Smooth muscle cell (in vitro differentiated cells): ENCODE measurements at regions not wholly inside any gene's neighbourhood (a gene's known extent, or its start where the extent isn't known, plus 50 kb on each side); places are given as distances from the start of the nearest gene placed in this dataset.
A peak's percentile ranks its signal among the peaks of the same experiment; 100 is the strongest.

Experiments used
- DNase-seq: peaks from one replicate; lab custom pipeline; 2025; ENCODE audit not compliant: unreplicated experiment; lab: John Stamatoyannopoulos, UW
- H2AFZ ChIP-seq: fragments of 200-600 bp; sonication (generic); 2 replicates; pipeline ENCODE4 v1.6.0; 2016; ENCODE audit warnings: antibody characterized with exemption, low read depth, mild to moderate bottlenecking
- H3F3A ChIP-seq: fragments of 200-600 bp; sonication (generic); 2 replicates; pipeline ENCODE4 v1.6.0; 2017; ENCODE audit warnings: antibody characterized with exemption, low read depth
- H3K27ac ChIP-seq: fragments of 200-600 bp; sonication (generic); 2 replicates; pipeline ENCODE4 v1.5.1; 2016; ENCODE audit warnings: low read depth, mild to moderate bottlenecking
- H3K27me3 ChIP-seq: fragments of 200-600 bp; sonication (generic); 2 replicates; pipeline ENCODE4 v1.6.1; 2016; ENCODE audit warnings: low read depth, mild to moderate bottlenecking
- H3K36me3 ChIP-seq: fragments of 200-600 bp; sonication (generic); 2 replicates; pipeline ENCODE4 v1.5.1; 2016; ENCODE audit warnings: low read depth
- H3K4me1 ChIP-seq: fragments of 200-600 bp; sonication (generic); 2 replicates; pipeline ENCODE4 v1.5.1; 2016; ENCODE audit warnings: low read depth
- H3K4me2 ChIP-seq: fragments of 200-600 bp; sonication (generic); 2 replicates; pipeline ENCODE4 v1.6.0; 2016; ENCODE audit warnings: mild to moderate bottlenecking
- H3K4me3 ChIP-seq: fragments of 200-600 bp; sonication (generic); 2 replicates; pipeline ENCODE4 v1.5.1; 2016; ENCODE audit warnings: mild to moderate bottlenecking
- H3K79me2 ChIP-seq: fragments of 200-600 bp; sonication (generic); 2 replicates; pipeline ENCODE4 v1.6.0; 2016; ENCODE audit warnings: low read depth, mild to moderate bottlenecking
- H3K9ac ChIP-seq: fragments of 200-600 bp; sonication (generic); 2 replicates; pipeline ENCODE4 v1.6.0; 2016; ENCODE audit warnings: low read depth
- H3K9me3 ChIP-seq: fragments of 200-600 bp; sonication (generic); replicated peaks from 2 replicates; pipeline ENCODE4 v1.5.1; 2016; ENCODE audit warnings: low read depth
- H4K20me1 ChIP-seq: fragments of 200-600 bp; sonication (generic); 2 replicates; pipeline ENCODE4 v1.6.0; 2016; ENCODE audit warnings: low read depth
- CTCF ChIP-seq: fragments of 200-600 bp; sonication (generic); IDR thresholded peaks from 2 replicates; pipeline ENCODE4 v1.5.1; 2017; ENCODE audit warnings: borderline replicate concordance, mild to moderate bottlenecking, antibody characterized with exemption; ENCODE audit not compliant: insufficient read depth, poor library complexity, severe bottlenecking
- WGBS: methylation state at CpG from one replicate; pipeline ENCODE4 v1.1.7; 2016; ENCODE audit warnings: low lambda C conversion rate; 5-methylcytosine and 5-hydroxymethylcytosine counted together

GRCh38 chr3:94304954-94305353, 242.1 kb downstream of the NSUN3 start:
- Histone ChIP-seq H3K4me3 (no peak overlapping the region), H3K4me2 (no peak overlapping the region), H2AFZ (no peak overlapping the region), H3F3A (no peaks in the 10 kb centered on the region), H3K36me3 (no peaks in the 10 kb centered on the region), H3K27ac (no peak overlapping the region), H3K9ac (no peak overlapping the region), H4K20me1 (no peaks in the 10 kb centered on the region), H3K27me3 (no peaks in the 10 kb centered on the region), H3K79me2 (no peaks in the 10 kb centered on the region), H3K4me1 (peaks cover 20% of the 10 kb centered on the region), H3K9me3 (no peaks in the 10 kb centered on the region)
- 67% methylated on average over 5 of the region's 5 CpGs for WGBS
- DNase-seq = no peak
- no peak for TF ChIP-seq CTCF

GRCh38 chr3:94305835-94306611, 243.2 kb downstream of the NSUN3 start:
- WGBS = 36% methylated on average over 16 of the region's 16 CpGs
- H3K4me3 ChIP-seq = no peak overlapping the region
- H3K27ac ChIP-seq = no peak overlapping the region
- no peaks in the 10 kb centered on the region for H3K9me3 ChIP-seq
- no peak overlapping the region for H3K9ac ChIP-seq
- no peaks in the 10 kb centered on the region for H4K20me1 ChIP-seq
- H2AFZ ChIP-seq = peak overlapping the region; percentile 82
- H3K79me2 ChIP-seq = no peaks in the 10 kb centered on the region
- no peaks in the 10 kb centered on the region for H3K27me3 ChIP-seq
- H3F3A ChIP-seq = no peaks in the 10 kb centered on the region
- peaks cover 20% of the 10 kb centered on the region for H3K4me1 ChIP-seq
- H3K4me2 ChIP-seq = peak overlapping the region; percentile 38
- DNase-seq = no peak
- no peak for TF ChIP-seq CTCF
- no peaks in the 10 kb centered on the region for H3K36me3 ChIP-seq

DNA sequence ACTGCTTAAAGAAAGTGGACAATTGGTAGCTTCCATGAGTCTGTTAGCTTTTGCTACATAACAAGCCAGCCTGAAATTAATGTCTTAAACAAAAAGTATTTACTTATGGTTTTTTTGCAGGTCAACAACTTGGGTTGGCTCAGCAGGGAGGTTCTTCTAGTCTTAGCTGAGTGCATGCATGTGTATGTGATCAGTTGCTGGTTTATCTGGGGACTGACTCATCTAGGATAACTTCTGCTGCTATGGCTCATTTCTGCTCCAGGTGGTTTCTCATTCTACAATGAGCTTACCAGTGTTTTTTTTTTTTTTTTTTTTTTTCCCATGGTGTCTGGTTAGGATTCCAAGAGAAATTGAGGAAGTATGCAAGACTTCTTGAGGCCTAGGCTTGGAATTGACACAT, 244.7 kb downstream of the NSUN3 start:
- no peak for TF ChIP-seq CTCF
- H3K4me2 ChIP-seq = no peak overlapping the region
- H3K27ac ChIP-seq = no peak overlapping the region
- H3K9me3 ChIP-seq = no peaks in the 10 kb centered on the region
- H3F3A ChIP-seq = no peaks in the 10 kb centered on the region
- no peaks in the 10 kb centered on the region for H4K20me1 ChIP-seq
- no peaks in the 10 kb centered on the region for H3K79me2 ChIP-seq
- H3K4me3 ChIP-seq = no peak overlapping the region
- peaks cover 20% of the 10 kb centered on the region for H3K4me1 ChIP-seq
- no peak overlapping the region for H3K9ac ChIP-seq
- no peaks in the 10 kb centered on the region for H3K27me3 ChIP-seq
- H2AFZ ChIP-seq = no peak overlapping the region
- DNase-seq = no peak
- H3K36me3 ChIP-seq = no peaks in the 10 kb centered on the region

DNA sequence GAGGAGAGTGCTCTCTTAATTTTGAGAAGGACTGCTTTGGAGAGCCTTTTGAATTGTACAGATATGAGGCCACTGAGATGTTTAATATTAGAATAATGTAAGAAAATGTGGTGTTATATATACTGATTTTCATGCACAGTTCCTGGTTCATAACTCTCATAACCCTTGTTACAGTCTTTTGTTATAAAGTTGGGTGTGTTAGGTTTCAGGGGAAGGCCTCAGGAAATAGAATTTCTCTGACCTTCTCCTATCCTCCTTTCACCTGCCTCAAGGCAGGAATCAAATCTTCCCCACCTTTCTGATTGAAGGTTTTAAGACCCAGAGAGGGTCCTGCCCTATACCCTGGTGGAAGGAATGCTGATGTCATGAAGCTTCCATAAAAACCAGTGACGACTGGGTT, 245.9 kb downstream of the NSUN3 start:
- H3K9me3 ChIP-seq = no peaks in the 10 kb centered on the region
- 85% methylated on average over 1 of the region's 1 CpG for WGBS
- no peaks in the 10 kb centered on the region for H3K79me2 ChIP-seq
- no peak overlapping the region for H3K4me2 ChIP-seq
- no peak overlapping the region for H2AFZ ChIP-seq
- no peak for DNase-seq
- TF ChIP-seq CTCF = no peak
- no peaks in the 10 kb centered on the region for H3K36me3 ChIP-seq
- no peak overlapping the region for H3K4me3 ChIP-seq
- no peaks in the 10 kb centered on the region for H4K20me1 ChIP-seq
- H3K4me1 ChIP-seq = peaks cover 20% of the 10 kb centered on the region
- H3K27ac ChIP-seq = no peak overlapping the region
- no peaks in the 10 kb centered on the region for H3K27me3 ChIP-seq
- no peak overlapping the region for H3K9ac ChIP-seq
- no peaks in the 10 kb centered on the region for H3F3A ChIP-seq
